Keratinocyte (primary cell): ENCODE measurements at regions not wholly inside any gene's neighbourhood (a gene's known extent, or its start where the extent isn't known, plus 50 kb on each side); places are given as distances from the start of the nearest gene placed in this dataset.

Experiments used
- DNase-seq: peaks from one replicate; pipeline ENCODE4 v3.0.0-alpha.2; 2011; ENCODE audit warnings: low read depth, missing footprints, low spot score
- FAIRE-seq: peaks from 2 replicates; lab custom pipeline; 2011; peaks lifted over from hg19 to GRCh38; lab: Jason Lieb, UNC
- H2AFZ ChIP-seq: 2 replicates; pipeline ENCODE4 v1.6.0; 2012; ENCODE audit warnings: low read length, control low read depth, inconsistent platforms; ENCODE audit not compliant: control insufficient read depth
- H3K27ac ChIP-seq: 2 replicates; pipeline ENCODE4 v1.5.1; 2011; ENCODE audit warnings: low read length; ENCODE audit not compliant: control insufficient read depth, insufficient read depth
- H3K27me3 ChIP-seq: 3 replicates; pipeline ENCODE4 v1.6.0; 2011; ENCODE audit warnings: low read length; ENCODE audit not compliant: control insufficient read depth, insufficient read depth; ENCODE audit errors: extremely low read depth
- H3K36me3 ChIP-seq, 2 experiments: 2 replicates in 1 of 2; 3 replicates in 1 of 2; pipeline ENCODE4 v1.5.1; 2011; ENCODE audit warnings: low read length in 2 of 2, mild to moderate bottlenecking in 1 of 2; ENCODE audit not compliant: control insufficient read depth in 2 of 2, insufficient read depth in 2 of 2; ENCODE audit errors: extremely low read depth in 1 of 2
- H3K4me1 ChIP-seq: 3 replicates; pipeline ENCODE4 v1.5.1; 2011; ENCODE audit warnings: low read length; ENCODE audit not compliant: control insufficient read depth, insufficient read depth; ENCODE audit errors: extremely low read depth
- H3K4me2 ChIP-seq: 3 replicates; pipeline ENCODE4 v1.6.0; 2011; ENCODE audit warnings: low read depth, low read length; ENCODE audit not compliant: control insufficient read depth, insufficient read depth; ENCODE audit errors: extremely low read depth
- H3K4me3 ChIP-seq, 3 experiments: fragments of 200-600 bp in 1 of 3; sonication (generic) in 1 of 3; 2 replicates in 2 of 3; 3 replicates in 1 of 3; pipeline ENCODE4 v1.5.1; 2011 to 2016; ENCODE audit warnings: low read length in 3 of 3, mild to moderate bottlenecking in 3 of 3, control low read depth in 2 of 3, inconsistent platforms in 1 of 3, low read depth in 1 of 3, mixed read lengths in 1 of 3, mixed run types in 1 of 3, moderate library complexity in 1 of 3; ENCODE audit not compliant: control insufficient read depth in 2 of 3, insufficient read depth in 2 of 3; ENCODE audit errors: extremely low read depth in 1 of 3
- H3K79me2 ChIP-seq: 2 replicates; pipeline ENCODE4 v1.6.0; 2012; ENCODE audit warnings: low read length; ENCODE audit not compliant: control insufficient read depth, insufficient read depth
- H3K9ac ChIP-seq: 3 replicates; pipeline ENCODE4 v1.6.0; 2011; ENCODE audit warnings: low read length; ENCODE audit not compliant: control insufficient read depth, insufficient read depth; ENCODE audit errors: extremely low read depth
- H3K9me1 ChIP-seq: 3 replicates; pipeline ENCODE4 v1.6.0; 2011; ENCODE audit warnings: low read length; ENCODE audit not compliant: control insufficient read depth, insufficient read depth; ENCODE audit errors: extremely low read depth
- H3K9me3 ChIP-seq: 2 replicates; pipeline ENCODE4 v1.5.1; 2012; ENCODE audit warnings: low read depth, low read length; ENCODE audit not compliant: control insufficient read depth
- H4K20me1 ChIP-seq: 3 replicates; pipeline ENCODE4 v1.6.0; 2011; ENCODE audit warnings: low read length; ENCODE audit not compliant: control insufficient read depth, insufficient read depth; ENCODE audit errors: extremely low read depth
- CTCF ChIP-seq, 3 experiments: IDR thresholded peaks in 1 of 3; conservative IDR thresholded peaks in 1 of 3; optimal IDR thresholded peaks in 1 of 3; 2 replicates in 2 of 3; 3 replicates in 1 of 3; pipeline versions ENCODE3 to v1.5.1; 2011; ENCODE audit warnings: low read length in 3 of 3, mild to moderate bottlenecking in 3 of 3, moderate library complexity in 2 of 3, control low read depth in 1 of 3, inconsistent platforms in 1 of 3; ENCODE audit not compliant: insufficient read depth in 2 of 3; ENCODE audit errors: extremely low read depth in 1 of 3
- EZH2 ChIP-seq: IDR thresholded peaks from one replicate; pipeline ENCODE4 v1.6.1; 2012; ENCODE audit warnings: inconsistent platforms, mild to moderate bottlenecking, low read length, moderate library complexity
- dilution Hi-C: fragments of 300-500 bp; cut with MboI; formaldehyde crosslinking; loops from one replicate; pipeline ENCODE4 v1.7.0; 2020; ENCODE audit warnings: low sequenced_read_pairs; ENCODE audit not compliant: extremely low pct_ligation_motif_present

- no peak for FAIRE-seq
- dilution Hi-C loops, result no loop called here
These were observed 186.7 kb downstream of the TFAP2C start for GRCh38 chr20:56815796-56816195.

GRCh38 chr20:56816349-56816748, 187.2 kb downstream of the TFAP2C start:
- Histone ChIP-seq H3K79me2 (no peaks in the 10 kb centered on the region), H3K9ac (no peak overlapping the region), H3K36me3 (no peaks in the 10 kb centered on the region), H3K27me3 (no peaks in the 10 kb centered on the region), H3K9me3 (no peaks in the 10 kb centered on the region), H4K20me1 (no peaks in the 10 kb centered on the region), H3K4me3 (no peak overlapping the region), H3K4me1 (peaks cover 11% of the 10 kb centered on the region), H3K27ac (no peak overlapping the region), H3K4me2 (no peak overlapping the region), H2AFZ (no peak overlapping the region), H3K9me1 (no peaks in the 10 kb centered on the region)
- DNase-seq, result no peak
- no peak for FAIRE-seq
- TF ChIP-seq CTCF (optimal IDR thresholded peaks at IDR 0.05 in 1 of 3, IDR thresholded peaks at IDR 0.05 in 1 of 3, conservative IDR thresholded peaks at IDR 0.05 in 1 of 3; ENCODE audit: extremely low read depth in 1 of 3, insufficient read depth in 2 of 3, low read length in 3 of 3) (no peak), EZH2 (no peak)
- dilution Hi-C loops, result no loop called here

More at GRCh38 chr20:56815796-56816195, 186.7 kb downstream of the TFAP2C start:
- no peaks in the 10 kb centered on the region for H3K27me3 ChIP-seq
- no peak overlapping the region for H3K4me3 ChIP-seq
- no peak overlapping the region for H3K27ac ChIP-seq
- H3K36me3 ChIP-seq, result no peaks in the 10 kb centered on the region
- H3K79me2 ChIP-seq, result no peaks in the 10 kb centered on the region
- H4K20me1 ChIP-seq, result no peaks in the 10 kb centered on the region
- peaks cover 11% of the 10 kb centered on the region for H3K4me1 ChIP-seq
- no peaks in the 10 kb centered on the region for H3K9me1 ChIP-seq
- H3K4me2 ChIP-seq, result peak overlapping the region; percentile 87
- no peak overlapping the region for H3K9ac ChIP-seq
- no peak overlapping the region for H2AFZ ChIP-seq
- TF ChIP-seq EZH2, result no peak
- no peak for TF ChIP-seq CTCF (optimal IDR thresholded peaks at IDR 0.05 in 1 of 3, IDR thresholded peaks at IDR 0.05 in 1 of 3, conservative IDR thresholded peaks at IDR 0.05 in 1 of 3; ENCODE audit: extremely low read depth in 1 of 3, insufficient read depth in 2 of 3, low read length in 3 of 3)
- no peaks in the 10 kb centered on the region for H3K9me3 ChIP-seq
- DNase-seq, result no peak
